Adipocyte (in vitro differentiated cells): ENCODE measurements at regions not wholly inside any gene's neighbourhood (a gene's known extent, or its start where the extent isn't known, plus 50 kb on each side); places are given as distances from the start of the nearest gene placed in this dataset.
A peak's percentile ranks its signal among the peaks of the same experiment; 100 is the strongest.
"Not testable (repeated sequence)": the region's sequence is repeated elsewhere in the genome, so short reads cannot be mapped to it uniquely, and the experiment has no call there.

Experiments
- DNase-seq: peaks from one replicate; pipeline ENCODE4 v3.0.0-alpha.2; 2015; ENCODE audit warnings: low read depth
- H3K27me3 ChIP-seq: replicated peaks from 2 replicates; pipeline ENCODE4 v1.7.0; 2013; ENCODE audit warnings: mild to moderate bottlenecking, low read length, moderate library complexity; ENCODE audit not compliant: control insufficient read depth, insufficient read depth
- H3K36me3 ChIP-seq: 2 replicates; pipeline ENCODE4 v1.7.0; 2013; ENCODE audit warnings: low read length, mild to moderate bottlenecking, moderate library complexity; ENCODE audit not compliant: control insufficient read depth, insufficient read depth, severe bottlenecking
- H3K4me1 ChIP-seq: 2 replicates; pipeline ENCODE4 v1.7.0; 2013; ENCODE audit warnings: mild to moderate bottlenecking, low read length, moderate library complexity; ENCODE audit not compliant: control insufficient read depth, insufficient read depth
- H3K4me3 ChIP-seq: 2 replicates; pipeline ENCODE4 v1.7.0; 2013; ENCODE audit warnings: mild to moderate bottlenecking, low read length, moderate library complexity
- H3K9ac ChIP-seq: 2 replicates; pipeline ENCODE4 v1.7.0; 2013; ENCODE audit warnings: mild to moderate bottlenecking, low read length, moderate library complexity
- H3K9me3 ChIP-seq: 2 replicates; pipeline ENCODE4 v1.7.0; 2013; ENCODE audit warnings: mild to moderate bottlenecking, low read length, moderate library complexity; ENCODE audit not compliant: control insufficient read depth

GRCh38 chr9:26221290-26221689, 543.0 kb upstream of the TUSC1 start:
- H3K9ac ChIP-seq = no peak overlapping the region
- no peaks in the 10 kb centered on the region for H3K9me3 ChIP-seq
- DNase-seq = no peak
- no peaks in the 10 kb centered on the region for H3K36me3 ChIP-seq
- H3K4me3 ChIP-seq = no peak overlapping the region
- no peaks in the 10 kb centered on the region for H3K4me1 ChIP-seq
- H3K27me3 ChIP-seq = no peaks in the 10 kb centered on the region

GRCh38 chr9:26220367-26220766, 542.1 kb upstream of the TUSC1 start:
- Histone ChIP-seq H3K4me1 (no peaks in the 10 kb centered on the region), H3K27me3 (no peaks in the 10 kb centered on the region), H3K9ac (no peak overlapping the region), H3K36me3 (no peaks in the 10 kb centered on the region), H3K9me3 (no peaks in the 10 kb centered on the region), H3K4me3 (peak overlapping the region; percentile 56)
- no peak for DNase-seq

GRCh38 chr9:26219961-26220360, 541.7 kb upstream of the TUSC1 start:
- Histone ChIP-seq H3K4me3 (peak overlapping the region; percentile 56), H3K27me3 (no peaks in the 10 kb centered on the region), H3K9me3 (no peaks in the 10 kb centered on the region), H3K36me3 (no peaks in the 10 kb centered on the region), H3K9ac (peak overlapping the region; percentile 19), H3K4me1 (no peaks in the 10 kb centered on the region)
- no peak for DNase-seq

GRCh38 chr9:26216702-26217101, 538.5 kb upstream of the TUSC1 start:
- Histone ChIP-seq H3K36me3 (no peaks in the 10 kb centered on the region), H3K4me3 (no peak overlapping the region), H3K9me3 (no peaks in the 10 kb centered on the region), H3K4me1 (no peaks in the 10 kb centered on the region), H3K9ac (no peak overlapping the region), H3K27me3 (no peaks in the 10 kb centered on the region)
- no peak for DNase-seq

GRCh38 chr9:26214713-26215444, 536.6 kb upstream of the TUSC1 start:
- H3K36me3 ChIP-seq, H3K4me1 ChIP-seq, H3K9ac ChIP-seq, H3K4me3 ChIP-seq, H3K9me3 ChIP-seq, H3K27me3 ChIP-seq, DNase-seq: not testable (repeated sequence)

- Histone ChIP-seq H3K9me3 (no peaks in the 10 kb centered on the region), H3K9ac (peak overlapping the region; percentile 43), H3K27me3 (no peaks in the 10 kb centered on the region), H3K36me3 (no peaks in the 10 kb centered on the region), H3K4me1 (no peaks in the 10 kb centered on the region), H3K4me3 (peak overlapping the region; percentile 68)
- DNase-seq = peak; percentile 9
These were observed 532.2 kb upstream of the TUSC1 start for GRCh38 chr9:26210338-26210851.

GRCh38 chr9:26205261-26205660, 527.0 kb upstream of the TUSC1 start:
- no peak for DNase-seq
- H3K4me3 ChIP-seq = no peak overlapping the region
- H3K4me1 ChIP-seq = no peaks in the 10 kb centered on the region
- H3K27me3 ChIP-seq = no peaks in the 10 kb centered on the region
- no peaks in the 10 kb centered on the region for H3K36me3 ChIP-seq
- H3K9me3 ChIP-seq = no peaks in the 10 kb centered on the region
- H3K9ac ChIP-seq = no peak overlapping the region

- Histone ChIP-seq H3K27me3 (no peaks in the 10 kb centered on the region), H3K4me3 (no peak overlapping the region), H3K9me3 (peaks cover 44% of the 10 kb centered on the region), H3K4me1 (no peaks in the 10 kb centered on the region), H3K9ac (no peak overlapping the region), H3K36me3 (no peaks in the 10 kb centered on the region)
- no peak for DNase-seq
These were observed 515.0 kb upstream of the TUSC1 start for GRCh38 chr9:26193237-26193636.

- Histone ChIP-seq H3K9me3 (peaks cover 29% of the 10 kb centered on the region), H3K36me3 (no peaks in the 10 kb centered on the region), H3K27me3 (no peaks in the 10 kb centered on the region), H3K4me3 (no peak overlapping the region), H3K4me1 (no peaks in the 10 kb centered on the region), H3K9ac (no peak overlapping the region)
- DNase-seq = no peak
These were observed 513.5 kb upstream of the TUSC1 start for GRCh38 chr9:26191711-26192110.

GRCh38 chr9:26181836-26182235, 503.6 kb upstream of the TUSC1 start:
- Histone ChIP-seq H3K4me3 (no peak overlapping the region), H3K27me3 (no peaks in the 10 kb centered on the region), H3K36me3 (no peaks in the 10 kb centered on the region), H3K9ac (no peak overlapping the region), H3K9me3 (no peaks in the 10 kb centered on the region), H3K4me1 (no peaks in the 10 kb centered on the region)
- DNase-seq = no peak

- H3K36me3 ChIP-seq = no peaks in the 10 kb centered on the region
- no peak for DNase-seq
- peaks cover 9% of the 10 kb centered on the region for H3K4me1 ChIP-seq
- no peak overlapping the region for H3K9ac ChIP-seq
- no peaks in the 10 kb centered on the region for H3K9me3 ChIP-seq
- no peaks in the 10 kb centered on the region for H3K27me3 ChIP-seq
- no peak overlapping the region for H3K4me3 ChIP-seq
These were observed 498.4 kb upstream of the TUSC1 start for GRCh38 chr9:26176628-26177027.

- Histone ChIP-seq H3K4me1 (peaks cover 21% of the 10 kb centered on the region), H3K4me3 (no peak overlapping the region), H3K36me3 (no peaks in the 10 kb centered on the region), H3K9me3 (no peaks in the 10 kb centered on the region), H3K27me3 (no peaks in the 10 kb centered on the region), H3K9ac (no peak overlapping the region)
- peak; percentile 64 for DNase-seq
These were observed 497.0 kb upstream of the TUSC1 start for GRCh38 chr9:26175264-26175663.
